ENCODE measurements at regions not wholly inside any gene's neighbourhood (a gene's known extent, or its start where the extent isn't known, plus 50 kb on each side); places are given as distances from the start of the nearest gene placed in this dataset.

DNA sequence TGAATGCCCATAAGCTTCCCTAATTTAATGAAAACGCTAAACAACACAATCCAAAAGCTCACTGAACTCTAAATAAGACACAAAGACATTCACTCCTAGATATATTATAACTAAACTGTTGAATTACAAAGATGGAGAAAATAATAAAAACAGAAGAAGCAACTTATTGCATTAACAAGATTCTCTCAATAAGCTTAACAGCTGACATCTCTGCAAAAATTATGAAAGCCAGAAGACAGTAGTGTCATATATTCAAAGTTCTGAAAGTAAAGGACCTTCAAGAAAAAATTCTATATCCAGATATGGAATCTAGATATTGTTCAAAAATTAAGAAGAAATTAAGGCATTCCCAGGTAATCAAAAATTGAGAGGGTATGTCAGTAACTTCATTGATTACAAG, 957.8 kb upstream of the TYRP1 start:
- TF ChIP-seq, protein P1, sequence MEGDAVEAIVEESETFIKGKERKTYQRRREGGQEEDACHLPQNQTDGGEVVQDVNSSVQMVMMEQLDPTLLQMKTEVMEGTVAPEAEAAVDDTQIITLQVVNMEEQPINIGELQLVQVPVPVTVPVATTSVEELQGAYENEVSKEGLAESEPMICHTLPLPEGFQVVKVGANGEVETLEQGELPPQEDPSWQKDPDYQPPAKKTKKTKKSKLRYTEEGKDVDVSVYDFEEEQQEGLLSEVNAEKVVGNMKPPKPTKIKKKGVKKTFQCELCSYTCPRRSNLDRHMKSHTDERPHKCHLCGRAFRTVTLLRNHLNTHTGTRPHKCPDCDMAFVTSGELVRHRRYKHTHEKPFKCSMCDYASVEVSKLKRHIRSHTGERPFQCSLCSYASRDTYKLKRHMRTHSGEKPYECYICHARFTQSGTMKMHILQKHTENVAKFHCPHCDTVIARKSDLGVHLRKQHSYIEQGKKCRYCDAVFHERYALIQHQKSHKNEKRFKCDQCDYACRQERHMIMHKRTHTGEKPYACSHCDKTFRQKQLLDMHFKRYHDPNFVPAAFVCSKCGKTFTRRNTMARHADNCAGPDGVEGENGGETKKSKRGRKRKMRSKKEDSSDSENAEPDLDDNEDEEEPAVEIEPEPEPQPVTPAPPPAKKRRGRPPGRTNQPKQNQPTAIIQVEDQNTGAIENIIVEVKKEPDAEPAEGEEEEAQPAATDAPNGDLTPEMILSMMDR (IDR thresholded peaks at IDR 0.05) = no peak
- TF ChIP-seq POLR2A (IDR thresholded peaks at IDR 0.05) = no peak
